GM18520 (cell line): ENCODE measurements at regions not wholly inside any gene's neighbourhood (a gene's known extent, or its start where the extent isn't known, plus 50 kb on each side); places are given as distances from the start of the nearest gene placed in this dataset.
"Not testable (repeated sequence)": the region's sequence is repeated elsewhere in the genome, so short reads cannot be mapped to it uniquely, and the experiment has no call there.

Experiments
- ATAC-seq: cut with Tn5 transposase; IDR thresholded peaks from one replicate; pipeline ENCODE4 v1.9.1; 2021; ENCODE audit not compliant: unreplicated experiment

DNA sequence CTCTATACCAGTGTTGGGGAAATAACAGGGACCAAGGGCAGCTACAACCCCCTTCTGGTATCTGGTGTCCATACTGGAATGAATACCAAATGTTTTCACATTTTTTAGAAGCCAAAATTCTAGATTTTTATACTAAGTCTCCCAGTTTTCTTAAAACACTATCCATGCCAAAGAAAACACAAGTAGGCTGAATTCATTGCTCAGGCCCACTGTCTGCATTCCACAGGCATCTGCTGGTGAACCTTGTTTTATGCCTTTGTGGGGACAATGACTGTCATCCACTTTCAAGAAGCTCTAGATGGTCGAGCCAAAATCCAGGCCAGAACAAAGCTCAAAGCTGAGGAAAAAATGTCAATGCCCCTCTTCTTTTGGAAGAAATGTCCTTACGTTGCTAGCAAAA, 213.4 kb upstream of the RASGEF1B start:
- ATAC-seq = no peak

DNA sequence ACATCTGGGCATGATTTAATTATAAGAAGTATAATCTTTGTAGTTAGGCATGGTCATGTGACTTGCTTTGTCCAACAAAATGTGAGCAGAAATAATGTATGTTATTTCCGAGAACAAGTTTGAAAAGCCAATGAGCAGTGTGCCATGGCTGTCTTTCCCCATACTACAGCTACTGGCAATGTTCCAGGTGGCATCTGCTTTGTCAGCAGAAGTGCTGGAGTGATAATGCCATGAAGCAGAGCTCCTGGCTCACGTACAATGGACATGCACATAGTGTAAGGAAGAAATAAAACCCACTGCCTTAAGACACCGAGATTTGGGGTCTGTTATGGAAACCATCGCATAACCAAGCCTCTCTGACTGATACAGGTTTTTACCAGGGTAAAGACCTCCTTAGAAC, 212.6 kb upstream of the RASGEF1B start:
- no peak for ATAC-seq

DNA sequence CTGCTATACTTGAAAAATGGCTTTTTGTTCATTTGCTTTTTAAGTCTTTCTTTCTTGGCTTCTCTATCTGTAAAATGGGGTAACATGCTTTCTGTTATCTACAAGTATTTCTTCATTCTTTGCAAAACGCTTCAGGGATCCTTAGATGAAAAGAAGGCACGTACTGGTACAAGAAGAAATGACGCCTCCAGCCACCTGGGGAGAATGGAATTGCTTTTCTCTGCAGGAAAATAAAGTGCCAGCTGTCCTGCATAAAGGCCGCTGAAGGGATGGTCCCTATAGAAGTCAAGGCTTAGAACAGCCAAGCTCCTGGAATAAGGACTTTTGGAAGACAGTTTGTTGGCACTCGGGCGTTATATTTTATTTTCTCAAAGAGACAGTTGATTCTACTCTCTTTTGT, 210.8 kb upstream of the RASGEF1B start:
- ATAC-seq = no peak

DNA sequence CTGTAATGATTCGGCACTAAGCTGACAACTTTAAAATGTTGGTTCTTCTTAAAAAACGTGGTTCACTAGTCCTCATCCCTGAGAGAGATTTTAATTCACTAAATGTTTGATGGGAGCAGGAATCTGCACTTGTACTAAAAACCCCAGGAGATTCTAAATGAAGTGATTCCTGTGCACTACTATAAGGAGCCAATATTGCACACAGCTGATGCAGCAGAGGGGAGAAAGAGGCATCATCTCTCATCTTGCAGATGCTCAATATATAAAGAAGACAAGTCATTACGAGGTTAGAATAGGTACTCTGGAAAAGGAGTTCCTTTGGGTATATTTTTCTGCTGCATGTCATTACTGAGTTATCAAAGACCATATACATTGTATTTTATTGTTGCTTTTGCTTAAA, 207.6 kb upstream of the RASGEF1B start:
- ATAC-seq = no peak

DNA sequence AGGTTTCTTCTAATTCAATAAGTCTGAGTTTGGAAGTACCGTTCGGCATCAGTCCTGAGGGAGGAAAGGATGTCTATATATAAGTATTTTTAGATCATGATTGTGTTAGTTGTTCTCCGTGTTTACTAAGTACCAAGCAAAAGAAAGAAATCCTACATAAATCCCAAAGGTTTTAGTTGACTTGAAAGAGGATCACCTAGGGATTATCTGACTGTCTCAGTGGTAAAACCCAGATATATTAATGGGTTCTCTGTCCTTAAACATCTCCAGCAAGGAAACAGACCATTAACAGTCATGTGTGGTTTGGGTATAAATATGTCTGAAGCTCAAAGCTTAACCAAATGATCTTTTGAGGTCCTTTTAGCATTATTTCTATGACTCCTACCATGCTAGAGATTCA, 207.1 kb upstream of the RASGEF1B start:
- ATAC-seq = no peak

DNA sequence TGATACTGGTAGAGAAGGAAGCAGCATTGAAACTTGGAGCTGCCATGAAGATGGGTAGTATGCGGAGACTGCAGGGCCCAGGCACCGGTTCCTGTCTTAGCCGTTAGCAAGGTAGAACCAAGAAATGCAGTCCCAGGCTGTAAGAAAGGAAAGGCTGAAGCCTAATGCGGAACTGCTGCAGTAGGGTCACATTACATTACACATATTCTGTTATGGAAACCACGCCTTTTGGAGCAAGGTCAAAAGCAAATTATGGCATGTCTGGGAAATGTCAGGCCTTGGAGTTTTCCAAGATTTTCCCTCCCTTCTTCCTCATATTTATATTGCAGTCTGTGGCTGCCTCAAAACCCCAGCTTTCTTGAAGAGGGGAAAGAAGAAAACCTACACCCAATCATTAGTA, 204.8 kb upstream of the RASGEF1B start:
- ATAC-seq = no peak

DNA sequence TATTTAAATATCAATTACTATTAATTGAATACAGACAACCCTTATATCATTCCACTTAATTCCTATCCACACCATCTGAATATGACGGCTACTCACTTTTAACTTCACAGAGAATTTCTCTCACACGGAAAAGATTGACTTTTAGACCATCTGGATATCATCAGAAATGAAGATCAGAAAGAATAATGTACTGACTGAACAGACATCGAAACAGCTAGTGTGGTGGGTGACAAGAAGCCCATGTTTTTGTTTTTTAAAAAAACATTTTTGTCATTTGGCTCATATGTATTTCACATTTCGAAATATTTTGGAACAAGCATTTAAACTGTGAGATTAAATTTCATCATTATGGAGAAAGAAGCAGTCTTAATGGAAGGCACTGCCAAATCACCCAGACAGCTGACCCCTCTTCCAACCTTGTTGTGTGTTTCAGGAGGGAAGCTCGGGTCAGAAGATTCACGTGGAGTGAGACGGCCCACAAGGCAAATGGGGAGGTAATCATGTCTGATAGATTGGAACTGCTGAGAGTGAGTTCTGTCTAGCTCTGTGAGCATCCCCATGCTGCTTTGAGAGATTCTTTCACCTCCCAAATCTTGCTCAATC, 204.2 kb upstream of the RASGEF1B start:
- no peak for ATAC-seq

DNA sequence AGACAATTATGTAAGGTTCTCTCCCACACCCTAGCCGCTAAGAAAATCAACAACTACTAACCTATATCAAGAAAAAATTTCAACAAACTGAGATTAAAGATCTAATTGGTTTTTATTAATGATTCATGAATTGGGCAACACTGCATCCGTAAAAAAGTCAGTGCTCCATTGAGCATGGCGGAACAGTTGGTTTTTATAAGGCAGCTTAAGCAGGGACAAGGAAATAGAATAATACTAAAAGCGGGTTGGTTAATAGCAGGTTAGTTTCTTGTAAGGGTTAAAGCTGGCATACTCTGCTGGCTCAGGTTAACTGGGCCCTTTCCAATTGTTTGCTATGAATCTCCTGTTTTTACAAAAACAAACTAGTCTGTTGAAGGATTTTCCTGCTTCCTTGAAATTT, 202.3 kb upstream of the RASGEF1B start:
- no peak for ATAC-seq

DNA sequence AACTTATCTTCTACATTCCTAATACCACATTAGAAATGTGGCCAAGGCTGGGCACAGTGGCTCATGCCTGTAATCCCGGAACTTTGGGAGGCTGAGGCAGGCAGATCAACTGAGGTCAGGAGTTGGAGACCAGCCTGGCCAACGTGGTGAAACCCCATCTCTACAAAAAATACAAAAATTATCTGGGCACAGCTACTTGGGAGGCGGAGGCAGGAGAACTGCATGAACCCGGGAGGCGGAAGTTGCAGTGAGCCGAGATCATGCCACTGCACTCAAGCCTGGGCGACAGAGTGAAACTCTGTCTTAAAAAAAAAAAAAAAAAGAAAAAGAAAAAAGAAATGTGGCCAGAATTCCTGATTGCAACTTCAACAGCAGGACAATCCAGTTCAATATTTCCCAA, 196.6 kb upstream of the RASGEF1B start:
- ATAC-seq = not testable (repeated sequence)

DNA sequence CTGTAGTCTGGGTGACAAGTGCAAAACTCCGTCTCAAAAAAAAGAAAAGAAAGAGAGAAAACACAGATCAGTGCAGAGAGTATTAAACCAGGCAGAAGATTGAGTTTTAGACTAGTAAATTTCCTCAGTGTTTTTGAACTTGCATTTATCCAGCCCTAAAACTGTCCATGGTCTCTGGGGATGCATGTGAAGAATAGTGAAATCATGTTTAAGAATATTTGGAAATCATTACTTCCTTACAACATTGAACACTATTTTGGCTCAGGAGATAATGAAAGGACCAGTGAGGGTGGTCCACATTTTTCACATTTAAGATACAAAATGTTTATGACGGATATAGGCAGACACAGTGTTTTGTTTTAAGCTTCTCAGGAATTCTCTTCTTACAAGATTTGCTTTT, 195.8 kb upstream of the RASGEF1B start:
- no peak for ATAC-seq

DNA sequence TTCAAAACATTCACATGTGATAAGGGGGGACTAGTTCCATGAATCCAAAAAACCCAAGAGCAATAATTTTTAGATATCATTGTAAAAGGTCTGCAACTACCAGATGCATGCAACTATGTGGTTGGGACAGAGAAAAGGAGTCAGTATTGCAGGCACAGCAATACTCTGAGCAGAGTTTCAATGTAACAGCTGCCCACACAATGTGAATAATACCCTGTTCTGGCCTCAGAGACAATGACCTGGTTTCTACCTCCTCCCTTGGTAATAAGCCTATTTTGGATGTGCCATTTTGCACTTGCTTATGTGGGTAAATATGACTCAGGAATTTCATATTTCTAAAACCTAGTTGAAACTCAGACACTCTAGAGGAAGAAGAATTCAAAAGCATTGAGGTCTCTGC, 194.8 kb upstream of the RASGEF1B start:
- no peak for ATAC-seq

DNA sequence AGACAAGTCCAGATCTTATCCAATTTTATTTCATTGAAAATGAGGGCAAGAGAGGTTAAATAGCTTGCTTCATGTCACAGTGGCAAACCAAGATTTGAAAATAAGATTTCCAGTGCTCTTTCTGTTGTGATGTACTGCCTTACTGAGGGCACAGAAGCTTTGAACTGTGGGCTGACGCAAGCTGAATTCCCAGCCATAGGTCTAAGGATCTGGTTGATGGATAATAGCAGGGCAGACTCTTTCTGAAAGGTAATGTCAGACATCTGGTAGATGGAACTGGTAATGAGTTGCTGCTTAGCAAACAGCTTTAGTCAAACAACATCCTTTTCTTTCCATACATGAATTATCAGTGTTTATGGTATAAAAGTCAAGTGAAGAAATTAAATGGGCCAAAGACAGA, 193.9 kb upstream of the RASGEF1B start:
- ATAC-seq = no peak

DNA sequence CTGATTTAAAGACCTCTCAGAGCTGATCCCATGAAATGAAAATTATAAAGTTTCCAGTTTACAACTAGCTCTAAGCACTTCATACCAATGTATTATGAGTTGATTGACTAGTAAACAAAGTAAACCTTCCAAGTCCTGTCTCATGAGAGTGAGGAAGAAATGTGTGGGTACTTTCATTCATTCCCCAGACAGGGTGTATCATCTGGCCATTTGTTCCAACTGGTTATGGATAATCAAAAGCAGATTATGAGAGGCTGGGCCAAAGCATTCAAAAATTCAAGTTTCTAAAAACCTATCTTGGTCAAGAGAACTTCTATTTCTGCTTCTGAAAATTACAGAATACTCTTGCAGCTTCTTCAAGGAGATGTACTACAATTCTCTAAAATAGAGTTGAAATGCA, 193.3 kb upstream of the RASGEF1B start:
- ATAC-seq = no peak

DNA sequence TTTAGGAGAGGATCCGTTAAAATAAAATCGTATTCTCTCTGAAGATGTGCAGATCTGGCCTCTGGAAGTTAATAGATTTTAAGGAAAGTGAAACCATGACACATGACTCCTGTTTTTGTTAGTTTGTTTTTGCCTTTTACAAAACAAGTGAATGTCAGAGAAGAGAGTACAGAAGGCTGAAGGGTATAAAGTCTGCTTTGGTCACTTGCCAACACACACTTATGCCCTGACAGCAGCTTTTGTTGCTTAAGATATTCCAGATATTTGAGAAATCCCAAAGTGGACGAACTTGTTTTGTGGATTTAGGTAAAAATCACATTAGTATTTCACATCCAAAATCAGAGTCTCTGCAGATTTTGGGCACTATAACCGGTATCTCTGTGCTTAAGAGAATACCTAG, 192.4 kb upstream of the RASGEF1B start:
- no peak for ATAC-seq

DNA sequence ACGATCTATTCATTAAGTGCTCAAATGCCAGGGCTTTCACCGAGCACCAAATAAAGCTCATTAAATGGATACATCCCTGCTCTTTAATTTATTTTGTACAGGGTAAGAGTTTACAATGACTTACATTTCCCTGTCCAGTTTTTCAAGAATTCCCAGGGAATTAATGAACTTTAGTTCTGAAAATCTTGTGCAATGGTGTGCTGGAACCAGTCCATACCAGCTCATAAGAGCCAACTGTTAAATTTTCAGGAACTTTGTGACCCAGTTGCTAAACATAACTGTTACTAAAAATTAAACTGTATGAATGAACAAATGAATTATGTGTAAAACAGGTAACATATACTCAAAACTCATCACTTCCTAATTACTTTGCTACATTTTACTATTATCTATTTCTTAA, 191.7 kb upstream of the RASGEF1B start:
- ATAC-seq = no peak

DNA sequence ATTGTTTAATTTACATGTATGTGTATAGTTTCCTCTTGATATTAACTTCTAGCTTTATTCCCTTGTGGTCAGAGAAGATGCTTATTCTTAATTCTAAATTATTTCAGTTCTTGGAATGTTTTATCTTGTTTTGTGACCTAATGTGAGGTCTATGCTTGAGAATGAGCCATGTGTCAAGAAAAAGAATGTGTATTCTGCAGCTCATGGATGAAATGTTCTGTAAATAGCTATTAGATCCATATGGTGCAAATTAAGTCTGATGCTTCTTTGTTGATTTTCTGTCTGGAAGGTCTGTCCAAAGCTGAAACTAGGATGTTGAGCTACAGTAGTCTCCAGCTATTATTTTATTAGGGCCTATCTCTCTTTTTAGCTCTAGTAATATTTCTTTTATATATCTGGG, 187.3 kb upstream of the RASGEF1B start:
- no peak for ATAC-seq

DNA sequence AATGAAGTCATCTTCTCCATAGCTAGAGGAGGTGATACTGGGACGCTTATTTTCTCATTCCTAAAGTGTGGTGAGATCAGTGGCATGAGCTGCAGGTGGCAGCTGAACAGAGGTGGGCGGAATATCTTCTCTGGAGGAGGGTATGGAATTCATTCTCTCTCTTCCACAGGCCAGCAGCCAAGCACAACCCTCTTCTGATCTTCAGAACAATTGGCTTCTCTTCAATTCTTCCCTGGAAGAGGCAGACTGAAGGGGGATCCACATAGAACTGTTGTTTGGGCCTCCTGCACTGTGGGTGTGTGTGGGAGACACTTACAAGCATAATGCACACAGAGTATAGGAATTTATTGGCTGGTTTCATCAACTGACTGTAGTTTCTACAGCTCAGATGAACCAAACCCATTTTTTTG, 180.4 kb upstream of the RASGEF1B start:
- ATAC-seq = no peak

DNA sequence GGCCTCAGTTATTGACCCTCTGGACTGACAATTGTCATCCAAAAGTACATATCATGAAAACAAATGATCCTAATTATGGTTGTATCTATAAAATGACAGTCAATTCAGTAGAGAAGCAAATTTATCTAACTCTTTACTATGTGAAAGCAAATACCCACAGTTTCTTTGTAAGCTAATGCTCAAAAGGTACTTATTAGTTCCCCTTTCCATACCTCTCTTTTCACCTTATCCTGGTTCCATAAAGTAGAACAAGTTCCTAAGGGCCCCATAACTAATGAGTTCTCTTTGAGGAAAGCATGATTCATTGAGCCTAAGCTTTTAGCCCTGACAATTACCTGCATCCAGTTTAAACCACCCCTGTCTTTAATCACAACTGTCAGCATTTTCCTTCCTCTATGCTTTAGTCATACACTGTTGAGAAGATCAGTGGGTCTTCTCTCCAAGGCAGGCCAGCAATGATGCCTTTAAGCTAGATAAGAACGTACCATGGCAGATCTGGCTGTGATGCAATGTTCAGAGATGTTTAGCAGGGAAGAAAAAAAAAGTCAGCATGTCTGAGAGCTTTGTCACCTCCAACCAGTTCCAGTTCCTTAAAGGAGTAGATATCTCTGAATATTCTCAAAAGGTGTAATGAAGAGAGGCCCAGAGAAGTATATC, 179.7 kb upstream of the RASGEF1B start:
- ATAC-seq = no peak

DNA sequence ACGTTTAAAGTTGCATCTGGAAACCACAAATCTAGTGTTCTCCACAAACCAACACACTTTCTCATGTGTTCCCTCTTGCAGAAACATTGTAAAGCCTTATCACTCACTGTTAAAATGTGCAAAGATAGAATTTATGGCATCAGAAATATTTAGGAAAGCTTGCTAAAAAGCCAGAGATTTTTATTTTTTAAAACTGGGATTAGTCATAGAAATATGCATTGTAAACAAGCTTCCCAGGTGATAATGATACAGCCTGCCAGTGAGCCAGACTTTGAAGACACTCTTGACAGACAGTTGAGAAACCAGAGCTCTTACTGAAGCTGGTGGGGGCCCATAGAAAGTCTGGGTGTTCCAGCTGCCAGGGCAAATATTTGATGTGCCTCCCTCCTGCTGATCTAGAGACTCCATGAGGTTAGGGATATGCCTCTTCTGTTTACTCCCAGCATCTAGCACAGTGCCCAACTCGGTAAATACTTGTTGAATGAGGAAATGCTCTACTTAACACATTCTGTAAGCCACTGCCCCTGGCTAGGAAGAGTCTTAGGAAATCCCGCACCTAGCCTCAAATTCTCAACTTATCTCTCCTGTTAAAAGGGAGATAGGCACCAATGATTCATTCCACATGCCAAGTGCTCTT, 179.0 kb upstream of the RASGEF1B start:
- ATAC-seq = no peak

DNA sequence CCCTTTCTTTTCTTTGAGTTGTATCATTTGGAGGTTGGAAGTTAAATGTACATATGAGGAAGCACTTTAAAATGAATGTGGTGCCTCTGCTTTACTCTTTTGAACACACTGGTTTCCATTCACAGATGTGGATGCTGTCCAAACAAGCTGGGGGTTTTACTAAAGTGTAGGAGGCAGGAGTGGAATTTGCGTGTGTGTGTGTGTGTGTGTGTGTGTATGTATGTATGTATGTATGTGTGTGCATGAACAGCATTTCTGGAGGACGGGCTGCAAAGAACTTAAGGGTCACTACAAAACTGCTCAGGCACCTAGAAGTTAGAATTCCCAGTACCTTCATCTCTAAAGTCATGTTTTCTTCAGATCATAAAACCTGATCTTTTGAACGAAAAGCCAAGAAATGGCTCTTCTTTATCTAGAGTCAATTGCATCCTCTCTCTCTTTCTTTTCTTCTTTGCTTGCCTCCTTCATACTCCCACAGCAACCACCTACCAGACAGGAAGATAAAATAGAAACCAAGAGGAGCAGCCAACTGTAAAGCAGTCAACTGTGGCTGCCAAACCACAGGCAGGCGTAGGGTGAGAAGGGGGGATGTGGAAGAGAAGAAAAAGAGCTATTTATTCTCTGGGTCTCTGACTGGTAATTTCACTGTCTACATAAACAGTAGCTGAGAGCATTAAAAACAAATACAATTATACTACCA, 177.0 kb upstream of the RASGEF1B start:
- ATAC-seq = peak; percentile 94

DNA sequence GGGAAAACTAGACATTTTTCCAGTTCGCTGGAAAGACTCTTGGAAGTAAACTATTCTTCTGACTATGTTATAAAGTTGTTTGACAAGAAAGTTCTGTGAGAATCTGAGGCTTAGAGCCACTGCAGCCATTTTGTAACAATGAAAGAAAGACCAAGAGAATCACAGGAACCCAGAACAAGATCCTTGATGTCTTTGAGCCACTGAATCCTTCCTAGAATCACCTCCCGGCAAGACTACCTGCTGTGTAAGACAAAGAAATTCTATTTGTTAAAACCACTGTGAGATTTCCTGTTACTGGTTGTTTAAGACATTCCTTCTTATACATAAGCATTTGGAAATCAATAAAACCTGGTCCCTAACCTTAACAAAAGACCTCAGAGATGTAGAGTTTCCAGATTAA, 175.7 kb upstream of the RASGEF1B start:
- no peak for ATAC-seq

DNA sequence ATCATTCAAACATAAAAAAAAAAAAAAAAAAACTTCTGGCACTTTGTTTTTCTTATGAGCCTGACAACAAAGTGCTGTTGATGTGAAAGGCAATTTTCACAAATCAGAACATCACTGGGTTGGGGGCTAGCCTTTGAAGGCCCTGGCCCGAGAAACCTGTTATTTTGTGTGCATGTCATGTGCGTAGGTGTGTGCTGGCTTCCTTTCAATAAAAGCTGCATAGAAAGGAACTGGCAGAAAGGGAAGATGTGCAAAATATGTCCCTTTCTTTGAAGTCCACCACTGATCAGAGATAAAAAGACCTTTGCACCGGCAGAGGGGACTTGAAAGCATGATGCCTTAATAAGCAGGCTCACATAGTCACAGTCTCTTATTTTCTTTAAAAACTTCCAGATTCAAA, 170.8 kb upstream of the RASGEF1B start:
- ATAC-seq = no peak
